RCC 7860 (cell line): ENCODE measurements at regions not wholly inside any gene's neighbourhood (a gene's known extent, or its start where the extent isn't known, plus 50 kb on each side); places are given as distances from the start of the nearest gene placed in this dataset.
"Not testable (repeated sequence)": the region's sequence is repeated elsewhere in the genome, so short reads cannot be mapped to it uniquely, and the experiment has no call there.

Experiments
- DNase-seq: peaks from one replicate; pipeline ENCODE4 v3.0.0-alpha.2; 2015; ENCODE audit warnings: low spot score
- FAIRE-seq: peaks from 2 replicates; lab custom pipeline; 2012; peaks lifted over from hg19 to GRCh38; lab: Jason Lieb, UNC

- DNase-seq: no peak
- no peak for FAIRE-seq
These were observed 151.5 kb upstream of the C2CD4B start for GRCh38 chr15:62316413-62317060.

GRCh38 chr15:62320259-62320658, 155.2 kb upstream of the C2CD4B start:
- no peak for FAIRE-seq
- DNase-seq: no peak

- FAIRE-seq (no peak), DNase-seq (no peak)
These were observed 158.3 kb upstream of the C2CD4B start for GRCh38 chr15:62323353-62323890.

DNA sequence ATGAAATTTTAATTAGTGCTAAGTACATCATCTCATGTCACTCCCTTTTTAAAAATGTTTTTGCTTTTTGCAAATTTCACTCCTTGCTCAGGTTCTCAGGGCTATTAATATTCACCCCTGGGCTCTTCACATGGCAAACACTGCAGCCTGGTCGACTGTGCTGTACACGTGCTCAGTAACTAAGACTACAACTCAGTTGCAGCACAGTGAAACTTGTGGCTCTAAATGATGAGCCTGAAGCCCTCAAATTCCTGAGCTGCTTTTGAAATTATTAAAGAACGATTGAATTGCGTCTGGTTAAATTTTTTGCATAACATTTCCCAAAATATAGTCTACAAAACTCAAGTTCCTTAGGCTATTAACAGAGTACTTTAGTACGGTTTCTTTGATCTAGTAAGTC, 159.3 kb upstream of the C2CD4B start:
- no peak for DNase-seq
- no peak for FAIRE-seq

- FAIRE-seq (no peak), DNase-seq (no peak)
These were observed 160.5 kb upstream of the C2CD4B start for GRCh38 chr15:62325597-62325996.

- DNase-seq (no peak), FAIRE-seq (no peak)
These were observed 161.5 kb upstream of the C2CD4B start for GRCh38 chr15:62326460-62327011.

- no peak for FAIRE-seq
- no peak for DNase-seq
These were observed 162.3 kb upstream of the C2CD4B start for GRCh38 chr15:62327406-62327805.

DNA sequence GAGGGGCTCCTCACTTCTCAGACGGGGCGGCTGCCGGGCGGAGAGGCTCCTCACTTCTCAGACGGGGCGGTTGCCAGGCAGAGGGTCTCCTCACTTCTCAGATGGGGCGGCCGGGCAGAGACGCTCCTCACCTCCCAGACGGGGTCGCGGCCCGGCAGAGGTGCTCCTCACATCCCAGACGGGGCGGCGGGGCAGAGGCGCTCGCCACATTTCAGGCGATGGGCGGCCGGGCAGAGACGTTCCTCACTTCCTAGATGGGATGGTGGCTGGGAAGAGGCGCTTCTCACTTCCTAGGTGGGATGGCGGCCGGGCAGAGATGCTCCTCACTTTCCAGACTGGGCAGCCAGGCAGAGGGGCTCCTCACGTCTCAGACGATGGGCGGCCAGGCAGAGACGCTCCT, 167.4 kb upstream of the C2CD4B start:
- not testable (repeated sequence) for FAIRE-seq, DNase-seq

DNA sequence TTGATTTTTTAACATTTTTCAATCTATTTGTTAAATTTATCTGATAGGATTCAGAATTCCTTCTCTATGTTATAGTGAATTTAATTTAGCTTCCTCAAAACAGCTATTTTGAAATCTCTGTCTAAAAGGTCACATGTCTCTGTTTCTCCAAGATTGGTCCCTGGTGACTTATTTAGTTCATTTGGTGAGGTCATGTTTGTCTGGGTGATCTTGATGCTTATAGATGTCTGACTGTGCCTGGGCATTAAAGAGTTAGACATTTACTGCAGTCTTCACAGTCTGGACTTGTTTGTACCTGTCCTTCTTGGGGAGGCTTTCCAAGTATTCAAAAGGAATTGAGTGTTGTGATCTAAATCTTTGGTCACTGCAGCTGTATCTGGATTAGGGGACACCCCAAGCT, 169.5 kb upstream of the C2CD4B start:
- FAIRE-seq (no peak), DNase-seq (no peak)

DNA sequence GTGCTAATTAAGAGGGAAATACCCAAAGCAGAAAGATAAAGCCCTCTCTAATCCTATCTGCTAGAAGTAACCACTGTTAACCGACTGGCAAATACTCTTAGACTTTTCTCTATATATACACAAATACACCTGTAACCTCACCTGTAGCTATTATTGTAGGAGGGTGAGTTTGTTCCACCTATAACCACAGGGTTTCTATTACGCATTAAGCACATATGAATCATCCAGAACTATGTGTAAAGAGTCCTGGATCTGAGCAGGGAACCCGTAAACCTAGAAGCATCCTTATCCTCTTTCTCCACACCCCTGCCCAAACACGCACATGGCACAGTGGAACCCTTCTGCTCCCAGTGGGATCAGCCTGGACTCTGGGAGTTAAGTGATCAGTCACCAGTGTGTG, 172.8 kb upstream of the C2CD4B start:
- DNase-seq (no peak), FAIRE-seq (no peak)

GRCh38 chr15:62338497-62338896, 173.4 kb upstream of the C2CD4B start:
- FAIRE-seq (no peak), DNase-seq (no peak)

DNA sequence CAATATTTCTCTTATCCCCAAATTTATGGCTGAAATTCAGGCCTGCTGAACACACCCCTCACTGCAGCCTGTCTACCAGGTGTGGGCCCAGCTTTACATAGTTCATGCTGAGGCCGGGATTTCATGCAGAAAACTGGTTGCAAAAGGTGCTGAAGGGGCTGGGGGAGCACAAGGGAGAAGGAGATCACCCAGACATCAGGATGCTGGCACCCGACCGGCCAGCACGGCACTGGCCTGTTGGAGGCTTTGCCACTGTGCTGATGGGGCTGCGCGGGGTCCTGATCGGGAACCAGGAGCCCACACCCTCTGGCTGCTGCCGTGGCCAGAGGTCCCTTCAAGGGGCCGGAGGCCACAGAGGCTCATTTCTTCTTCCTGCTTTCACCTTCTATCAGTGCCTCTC, 177.9 kb upstream of the C2CD4B start:
- DNase-seq (no peak), FAIRE-seq (no peak)

DNA sequence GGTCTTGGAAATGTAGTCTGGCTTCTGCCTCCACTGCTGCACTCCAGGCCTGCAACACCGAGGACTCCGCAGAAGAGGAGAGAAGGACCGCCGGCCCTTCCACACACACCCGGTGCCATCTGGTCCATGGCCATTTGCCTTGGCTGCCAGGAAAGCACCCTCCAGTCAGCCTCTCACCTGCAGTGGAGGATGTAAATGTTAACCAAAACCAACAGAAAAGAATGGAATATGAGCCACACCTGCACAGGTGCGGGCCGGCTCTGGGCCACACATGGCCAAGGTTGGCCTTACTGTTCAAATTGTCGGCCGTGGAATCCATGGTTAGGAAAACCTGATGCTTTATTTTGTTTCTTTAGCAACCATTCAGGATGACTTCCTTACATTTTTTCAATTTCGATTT, 178.3 kb upstream of the C2CD4B start:
- no peak for FAIRE-seq
- DNase-seq: no peak

GRCh38 chr15:62344806-62345539, 179.9 kb upstream of the C2CD4B start:
- FAIRE-seq: peak; percentile 28
- peak; percentile 45 for DNase-seq

DNA sequence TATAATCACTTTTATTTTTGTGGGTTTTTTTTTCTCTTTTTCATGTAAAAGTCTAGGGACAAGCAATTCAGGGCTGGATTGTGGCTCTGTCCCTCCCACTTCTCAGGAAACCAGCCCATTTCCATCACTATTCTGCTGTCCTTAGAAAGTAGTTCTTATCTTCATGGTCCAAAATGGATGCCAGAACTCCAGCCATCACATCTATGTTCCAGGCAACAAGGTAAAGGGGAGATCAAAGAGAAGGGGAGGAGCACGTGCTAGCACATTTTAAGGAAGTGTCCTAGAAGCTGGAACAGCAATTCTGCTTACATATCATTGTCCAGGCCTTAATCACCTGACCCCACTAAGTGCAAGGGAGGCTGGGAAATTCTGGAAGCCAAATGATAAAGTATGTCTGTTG, 181.1 kb upstream of the C2CD4B start:
- FAIRE-seq: no peak
- DNase-seq: no peak

- no peak for FAIRE-seq
- no peak for DNase-seq
These were observed 183.0 kb upstream of the C2CD4B start for GRCh38 chr15:62348118-62348517.

- FAIRE-seq: no peak
- DNase-seq: no peak
These were observed 183.5 kb upstream of the C2CD4B start for GRCh38 chr15:62348623-62349022.

- no peak for DNase-seq
- no peak for FAIRE-seq
These were observed 187.7 kb upstream of the C2CD4B start for GRCh38 chr15:62352817-62353216.

DNA sequence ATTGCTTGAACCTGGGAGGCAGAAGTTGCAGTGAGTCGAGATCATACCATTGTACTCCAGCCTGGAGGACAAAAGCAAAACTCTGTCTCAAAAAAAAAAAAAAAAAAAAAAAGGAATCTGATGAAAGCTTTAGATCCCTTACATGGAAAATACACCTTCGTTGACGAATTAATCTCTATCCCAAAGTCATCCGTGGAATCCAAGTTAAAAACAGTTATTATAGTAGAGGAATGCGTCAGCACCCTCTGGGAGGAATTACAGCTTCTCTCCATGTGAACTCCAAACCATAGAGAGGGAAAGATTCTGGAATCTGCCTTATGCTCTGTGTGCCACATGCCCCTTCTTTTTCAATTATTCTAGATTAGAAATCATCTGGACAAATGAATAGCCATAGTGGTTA, 192.3 kb upstream of the C2CD4B start:
- DNase-seq (no peak), FAIRE-seq (no peak)

DNA sequence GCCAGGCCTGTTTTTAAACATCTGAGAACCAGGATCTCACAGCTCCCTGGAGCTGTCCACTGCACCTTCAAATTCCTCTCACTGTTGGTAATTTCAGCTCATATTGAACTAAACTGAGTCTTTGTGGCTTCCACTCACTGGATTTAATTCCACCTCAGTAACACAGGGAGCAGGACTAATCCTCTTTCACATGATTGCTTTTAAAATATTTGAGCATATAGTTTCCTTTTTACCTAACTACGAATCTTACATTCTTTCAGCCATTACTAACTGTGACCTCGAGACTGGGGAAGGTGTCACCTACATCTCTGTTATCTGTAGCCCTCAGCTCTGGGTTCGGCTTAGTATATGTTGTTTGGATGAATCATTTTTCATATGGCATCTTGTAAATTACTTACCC, 194.3 kb upstream of the C2CD4B start:
- DNase-seq: no peak

DNA sequence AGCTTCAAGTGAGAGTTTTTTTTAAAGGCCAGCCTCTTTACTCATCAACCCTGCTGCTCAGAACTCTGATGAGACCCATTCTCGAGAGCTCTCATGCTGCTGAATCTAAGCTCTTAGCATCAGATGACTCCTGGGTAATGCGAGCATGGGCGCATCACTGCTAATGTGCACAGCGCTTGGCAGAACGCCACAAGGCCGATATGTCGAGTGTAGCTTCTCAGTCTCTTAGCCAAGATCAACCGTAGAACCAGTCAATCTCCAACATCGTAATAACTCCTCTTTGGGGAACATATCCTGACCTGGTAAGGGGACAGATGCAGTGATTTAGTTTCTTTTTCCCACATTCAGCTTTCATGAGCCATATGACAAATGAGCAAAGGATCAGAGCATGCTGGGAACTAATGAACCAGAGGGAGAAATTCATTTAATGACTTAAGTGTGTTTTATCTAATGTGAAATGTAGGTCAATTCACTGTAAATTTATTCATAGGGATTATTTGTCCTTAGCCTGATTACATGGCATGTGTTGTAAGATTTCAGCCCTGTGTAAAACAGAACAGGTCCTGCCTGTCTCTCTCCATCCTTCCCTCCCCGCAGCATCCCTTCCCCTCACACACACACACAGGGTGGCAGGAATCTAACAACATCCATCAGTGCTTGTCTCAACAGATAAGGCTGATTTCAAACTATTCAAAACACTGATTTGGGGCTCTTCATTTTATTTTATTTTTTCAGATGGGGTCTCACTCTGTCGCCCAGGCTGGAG, 195.4 kb upstream of the C2CD4B start:
- DNase-seq (no peak), FAIRE-seq (no peak)

More for the DNA sequence above, 194.3 kb upstream of the C2CD4B start:
- FAIRE-seq: no peak
